K562 (cell line): ENCODE measurements at regions not wholly inside any gene's neighbourhood (a gene's known extent, or its start where the extent isn't known, plus 50 kb on each side); places are given as distances from the start of the nearest gene placed in this dataset.

Experiments used
- ATAC-seq: fragments of 200-7000 bp; cut with Tn5 transposase; 3 replicates; pipeline ENCODE4 v1.9.1; 2020; ENCODE audit warnings: moderate library complexity
- BruUV-seq: library from RNA; stranded (reverse); fragments of 400-500 nt; replicated peaks from 2 replicates; lab custom pipeline; 2021; lab: Mats Ljungman, UMichigan
- CTCF ChIA-PET: fragments of 300-600 bp; formaldehyde crosslinking; extraction: SDS; loops from one replicate; lab custom pipeline; 2021; ENCODE audit warnings: low intra/inter-chr PET ratio; lab: Yijun Ruan, JAX
- POLR2A ChIA-PET: fragments of 300-600, 350-650 bp; sonication (Branson Sonifier 250); formaldehyde crosslinking; extraction: SDS; loops from one replicate; lab custom pipeline; 2021; ENCODE audit warnings: antibody characterized with exemption, inconsistent platforms; lab: Yijun Ruan, JAX
- DNase-seq, 4 experiments: peaks; one replicate each; pipeline versions ENCODE4 v3.0.0 to v3.0.0-alpha.2; 2011 to 2018; ENCODE audit warnings: low spot score in 3 of 4, mixed read lengths in 3 of 4; ENCODE audit errors: extremely low read depth in 1 of 4
- FAIRE-seq: peaks from 2 replicates; lab custom pipeline; 2011; peaks lifted over from hg19 to GRCh38; lab: Jason Lieb, UNC
- H2AFZ ChIP-seq: 2 replicates; pipeline ENCODE4 v1.6.0; 2011; ENCODE audit warnings: low read depth, low read length, control low read depth, inconsistent platforms
- H3K27ac ChIP-seq: fragments of 200-600 bp; 3 replicates; pipeline ENCODE4 v1.8.0; 2011; ENCODE audit warnings: low read depth, mild to moderate bottlenecking, control low read depth, inconsistent platforms, low read length, moderate library complexity, mixed read lengths; ENCODE audit errors: extremely low read depth
- H3K27me3 ChIP-seq, 2 experiments: fragments of 300-600 bp in 1 of 2; 2 replicates in 1 of 2; 3 replicates in 1 of 2; pipeline versions ENCODE4 v1.6.0 to v1.8.0; 2011; ENCODE audit warnings: inconsistent platforms in 2 of 2, low read length in 2 of 2, mild to moderate bottlenecking in 1 of 2, mixed read lengths in 1 of 2, moderate library complexity in 1 of 2; ENCODE audit not compliant: control insufficient read depth in 2 of 2, insufficient read depth in 2 of 2
- H3K36me3 ChIP-seq: fragments of 300-600 bp; 3 replicates; pipeline ENCODE4 v1.8.0; 2011; ENCODE audit warnings: mild to moderate bottlenecking, low read length, inconsistent platforms; ENCODE audit not compliant: control insufficient read depth, insufficient read depth
- H3K4me1 ChIP-seq, 2 experiments: fragments of 200-600 bp in 1 of 2; replicated peaks in 1 of 2; 2 replicates in 1 of 2; 3 replicates in 1 of 2; pipeline versions ENCODE4 v1.5.1 to v1.8.0; 2011; ENCODE audit warnings: inconsistent platforms in 2 of 2, low read length in 2 of 2, mild to moderate bottlenecking in 1 of 2, mixed read lengths in 1 of 2, moderate library complexity in 1 of 2; ENCODE audit not compliant: control insufficient read depth in 2 of 2, insufficient read depth in 2 of 2
- H3K4me2 ChIP-seq: 2 replicates; pipeline ENCODE4 v1.6.1; 2011; ENCODE audit warnings: low read length, control low read depth, inconsistent platforms, mixed read lengths; ENCODE audit not compliant: insufficient read depth
- H3K4me3 ChIP-seq: fragments of 200-600 bp; sonication (generic), shearing (Covaris generic); 2 replicates; pipeline ENCODE4 v1.5.1; 2016; ENCODE audit warnings: control low read depth, inconsistent platforms
- H3K79me2 ChIP-seq: fragments of 200-600 bp; 3 replicates; pipeline ENCODE4 v1.8.0; 2011; ENCODE audit warnings: low read length, inconsistent platforms; ENCODE audit not compliant: control insufficient read depth, insufficient read depth
- H3K9ac ChIP-seq, 2 experiments: 2 replicates each; pipeline versions ENCODE4 v1.6.0 to v1.6.1; 2011; ENCODE audit warnings: low read depth in 2 of 2, low read length in 2 of 2, control low read depth in 1 of 2, inconsistent platforms in 1 of 2, mild to moderate bottlenecking in 1 of 2, mixed read lengths in 1 of 2; ENCODE audit not compliant: insufficient read depth in 1 of 2
- H3K9me1 ChIP-seq: one replicate; pipeline ENCODE4 v1.6.0; 2011; ENCODE audit warnings: inconsistent platforms, mild to moderate bottlenecking, low read length, moderate library complexity; ENCODE audit not compliant: control insufficient read depth, insufficient read depth
- H3K9me3 ChIP-seq: replicated peaks from 2 replicates; pipeline ENCODE4 v1.5.1; 2011; ENCODE audit warnings: low read depth, low read length, inconsistent platforms; ENCODE audit not compliant: control insufficient read depth, insufficient read depth
- H4K20me1 ChIP-seq: replicated peaks from 2 replicates; pipeline ENCODE4 v1.6.1; 2011; ENCODE audit warnings: low read length, inconsistent platforms, mixed read lengths; ENCODE audit not compliant: control insufficient read depth, insufficient read depth
- ELK3 ChIP-seq: fragments of 450-650 bp; formaldehyde crosslinking; IDR thresholded peaks from 2 replicates; pipeline ENCODE4 v1.4.0; 2020; ENCODE audit warnings: mild to moderate bottlenecking
- ETS2 ChIP-seq: IDR thresholded peaks from 2 replicates; pipeline ENCODE4 v1.6.1; 2016; ENCODE audit warnings: borderline replicate concordance, missing genetic modification characterization, mild to moderate bottlenecking, moderate library complexity, missing compliant biosample characterization; ENCODE audit not compliant: poor library complexity, severe bottlenecking
- GABPB2 ChIP-seq: fragments of 250-450 bp; sonication (Bioruptor Pico); conservative IDR thresholded peaks from 2 replicates; pipeline ENCODE4 v1.5.1; 2021; ENCODE audit warnings: mild to moderate bottlenecking
- HMG20B ChIP-seq: fragments of 250-450 bp; sonication (Bioruptor Pico); IDR thresholded peaks from 2 replicates; pipeline ENCODE4 v1.5.0; 2021; ENCODE audit warnings: mild to moderate bottlenecking
- KAT7 ChIP-seq: sonication (generic); formaldehyde crosslinking; IDR thresholded peaks from 2 replicates; pipeline ENCODE4 v1.8.0; 2022; ENCODE audit warnings: missing genetic modification reagents, mild to moderate bottlenecking, borderline replicate concordance
- MTA1 ChIP-seq: fragments of 450-650 bp; IDR thresholded peaks from 2 replicates; pipeline ENCODE4 v1.6.1; 2017; ENCODE audit warnings: borderline replicate concordance
- PKNOX1 ChIP-seq: fragments of 450-650 bp; IDR thresholded peaks from 2 replicates; pipeline ENCODE4 v1.6.1; 2016
- SNRNP70 ChIP-seq: fragments of 200-400 bp; formaldehyde crosslinking; optimal IDR thresholded peaks from 2 replicates; pipeline ENCODE3; 2017; ENCODE audit warnings: low read depth, low read length
- SRSF7 ChIP-seq: fragments of 200-400 bp; formaldehyde crosslinking; optimal IDR thresholded peaks from 2 replicates; pipeline ENCODE3; 2017; ENCODE audit warnings: mild to moderate bottlenecking, low read depth, low read length
- TGIF2 ChIP-seq: sonication (generic); formaldehyde crosslinking; IDR thresholded peaks from 2 replicates; pipeline ENCODE4 v1.8.1; 2022; ENCODE audit warnings: mild to moderate bottlenecking, missing genetic modification reagents, moderate library complexity
- THAP12 ChIP-seq: fragments of 250-450 bp; sonication (Bioruptor Pico); IDR thresholded peaks from 2 replicates; pipeline ENCODE4 v1.9.0; 2021; ENCODE audit warnings: mild to moderate bottlenecking, inconsistent platforms
- THRA ChIP-seq: fragments of 450-650 bp; IDR thresholded peaks from 2 replicates; pipeline ENCODE4 v1.6.1; 2017; ENCODE audit warnings: mild to moderate bottlenecking, moderate library complexity
- XRCC5 ChIP-seq: fragments of 200-400 bp; formaldehyde crosslinking; IDR thresholded peaks from 2 replicates; pipeline ENCODE4 v1.6.1; 2017; ENCODE audit warnings: low read depth, mild to moderate bottlenecking, low read length
- ZNF175 ChIP-seq: fragments of 200-800 bp; sonication (Bioruptor generic); IDR thresholded peaks from 2 replicates; pipeline ENCODE4 v1.6.1; 2016; ENCODE audit warnings: low read depth, mild to moderate bottlenecking, missing genetic modification characterization, missing compliant biosample characterization
- ZNF384 ChIP-seq: IDR thresholded peaks from 2 replicates; pipeline ENCODE4 v1.6.1; 2012; ENCODE audit warnings: low read depth, low read length, improper control_type of control experiment
- WGBS: fragments of 100-300 bp; shearing (Covaris generic); methylation state at CpG from one replicate; pipeline ENCODE4 v1.1.6; 2016; ENCODE audit warnings: low coverage, mixed read lengths; ENCODE audit not compliant: insufficient coverage; ENCODE audit errors: missing lambda C conversion rate; 5-methylcytosine and 5-hydroxymethylcytosine counted together
- in situ Hi-C: fragments of 300-500 bp; cut with MboI; formaldehyde crosslinking; loops from 4 replicates; pipeline ENCODE4 v1.15.0; 2018; ENCODE audit warnings: inconsistent platforms, mixed read lengths
- intact Hi-C: fragments of 100-400 bp; cut with micrococcal nuclease; formaldehyde crosslinking; loops from 2 replicates; pipeline ENCODE4 v1.14.2; 2022

GRCh38 chr5:163759000-163759704, 253.7 kb downstream of the MAT2B start:
- intact Hi-C loops (no loop called here), in situ Hi-C loops (no loop called here)
- H3K4me1 ChIP-seq: no peaks in the 10 kb centered on the region
- H3K9me3 ChIP-seq: no peaks in the 10 kb centered on the region
- H3K9me1 ChIP-seq: no peaks in the 10 kb centered on the region
- BruUV-seq: no TSS peak
- H4K20me1 ChIP-seq: no peaks in the 10 kb centered on the region
- WGBS: 0% methylated on average over 4 of the region's 4 CpGs
- FAIRE-seq (no peak), DNase-seq (no peak), ATAC-seq (no peak)
- ChIA-PET POLR2A (no interaction called here), CTCF (no interaction called here)
- no peak overlapping the region for H2AFZ ChIP-seq
- H3K79me2 ChIP-seq: no peaks in the 10 kb centered on the region
- H3K4me2 ChIP-seq: no peak overlapping the region
- no peaks in the 10 kb centered on the region for H3K36me3 ChIP-seq
- no peak overlapping the region for H3K27ac ChIP-seq
- no peak overlapping the region for H3K4me3 ChIP-seq
- no peak overlapping the region for H3K9ac ChIP-seq
- H3K27me3 ChIP-seq: no peaks in the 10 kb centered on the region
- no peak for TF ChIP-seq SRSF7
- no peak for TF ChIP-seq ZNF175 (CRISPR knock-in tag)
- TF ChIP-seq ELK3 (CRISPR knock-in tag): no peak
- TF ChIP-seq TGIF2: no peak
- TF ChIP-seq ZNF384: no peak
- TF ChIP-seq THAP12 (CRISPR knock-in tag): no peak
- TF ChIP-seq GABPB2 (CRISPR knock-in tag): no peak
- TF ChIP-seq MTA1: no peak
- TF ChIP-seq KAT7: no peak
- no peak for TF ChIP-seq THRA
- TF ChIP-seq XRCC5: no peak
- no peak for TF ChIP-seq HMG20B (CRISPR knock-in tag)
- TF ChIP-seq PKNOX1: no peak
- TF ChIP-seq SNRNP70: no peak
- no peak for TF ChIP-seq ETS2 (tag)
